ENCODE measurements at regions not wholly inside any gene's neighbourhood (a gene's known extent, or its start where the extent isn't known, plus 50 kb on each side); places are given as distances from the start of the nearest gene placed in this dataset.

GRCh38 chr4:11328401-11328800 lies 100.3 kb downstream of the HS3ST1 start:
- H3K4me1 ChIP-seq (ENCODE audit: insufficient read depth, low read length, poor library complexity, severe bottlenecking) = no peaks in the 10 kb centered on the region
- DNase-seq (ENCODE audit: low spot score) = no peak
- no peaks in the 10 kb centered on the region for H3K36me3 ChIP-seq (ENCODE audit: insufficient read depth, low read length, poor library complexity, severe bottlenecking)
- TF ChIP-seq EZH2 (IDR thresholded peaks at IDR 0.05; ENCODE audit: borderline replicate concordance, low read depth, low read length, poor library complexity, severe bottlenecking) = no peak
- no peak overlapping the region for H3K4me3 ChIP-seq (ENCODE audit: low read depth, low read length, poor library complexity, severe bottlenecking)
- CTCF ChIA-PET = no interaction called here
- H3K27ac ChIP-seq (ENCODE audit: low read depth, low read length, poor library complexity, severe bottlenecking) = no peak overlapping the region
- intact Hi-C loops (cut with micrococcal nuclease; ENCODE audit: unreplicated experiment) = no loop called here
- peaks cover 43% of the 10 kb centered on the region for H3K9me3 ChIP-seq (ENCODE audit: low read depth, low read length, poor library complexity, severe bottlenecking)
- POLR2A ChIA-PET (ENCODE audit: low non-redundant PET) = no interaction called here
- BruUV-seq (replicated peaks) = no TSS peak
- H3K27me3 ChIP-seq (replicated peaks; ENCODE audit: insufficient read depth, low read depth, low read length, poor library complexity) = no peaks in the 10 kb centered on the region

- no peak for TF ChIP-seq EZH2 (IDR thresholded peaks at IDR 0.05; ENCODE audit: borderline replicate concordance, low read depth, low read length, poor library complexity, severe bottlenecking)
- TF ChIP-seq, protein P1, sequence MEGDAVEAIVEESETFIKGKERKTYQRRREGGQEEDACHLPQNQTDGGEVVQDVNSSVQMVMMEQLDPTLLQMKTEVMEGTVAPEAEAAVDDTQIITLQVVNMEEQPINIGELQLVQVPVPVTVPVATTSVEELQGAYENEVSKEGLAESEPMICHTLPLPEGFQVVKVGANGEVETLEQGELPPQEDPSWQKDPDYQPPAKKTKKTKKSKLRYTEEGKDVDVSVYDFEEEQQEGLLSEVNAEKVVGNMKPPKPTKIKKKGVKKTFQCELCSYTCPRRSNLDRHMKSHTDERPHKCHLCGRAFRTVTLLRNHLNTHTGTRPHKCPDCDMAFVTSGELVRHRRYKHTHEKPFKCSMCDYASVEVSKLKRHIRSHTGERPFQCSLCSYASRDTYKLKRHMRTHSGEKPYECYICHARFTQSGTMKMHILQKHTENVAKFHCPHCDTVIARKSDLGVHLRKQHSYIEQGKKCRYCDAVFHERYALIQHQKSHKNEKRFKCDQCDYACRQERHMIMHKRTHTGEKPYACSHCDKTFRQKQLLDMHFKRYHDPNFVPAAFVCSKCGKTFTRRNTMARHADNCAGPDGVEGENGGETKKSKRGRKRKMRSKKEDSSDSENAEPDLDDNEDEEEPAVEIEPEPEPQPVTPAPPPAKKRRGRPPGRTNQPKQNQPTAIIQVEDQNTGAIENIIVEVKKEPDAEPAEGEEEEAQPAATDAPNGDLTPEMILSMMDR (conservative IDR thresholded peaks at IDR 0.05; ENCODE audit: low read depth, low read length) = no peak
- Histone ChIP-seq H3K9me3 (ENCODE audit: low read depth, low read length, poor library complexity, severe bottlenecking) (peaks cover 47% of the 10 kb centered on the region), H3K4me1 (ENCODE audit: insufficient read depth, low read length, poor library complexity, severe bottlenecking) (no peaks in the 10 kb centered on the region), H3K27me3 (replicated peaks; ENCODE audit: insufficient read depth, low read depth, low read length, poor library complexity) (no peaks in the 10 kb centered on the region), H3K27ac (ENCODE audit: low read depth, low read length, poor library complexity, severe bottlenecking) (no peak overlapping the region), H3K4me3 (ENCODE audit: low read depth, low read length, poor library complexity, severe bottlenecking) (no peak overlapping the region), H3K36me3 (ENCODE audit: insufficient read depth, low read length, poor library complexity, severe bottlenecking) (no peaks in the 10 kb centered on the region)
- POLR2A ChIA-PET (ENCODE audit: low non-redundant PET) = no interaction called here
- CTCF ChIA-PET = no interaction called here
- no peak for DNase-seq (ENCODE audit: low spot score)
- intact Hi-C loops (cut with micrococcal nuclease; ENCODE audit: unreplicated experiment) = no loop called here
- BruUV-seq (replicated peaks) = no TSS peak
Measured at GRCh38 chr4:11326021-11326420, 102.7 kb downstream of the HS3ST1 start.

DNA sequence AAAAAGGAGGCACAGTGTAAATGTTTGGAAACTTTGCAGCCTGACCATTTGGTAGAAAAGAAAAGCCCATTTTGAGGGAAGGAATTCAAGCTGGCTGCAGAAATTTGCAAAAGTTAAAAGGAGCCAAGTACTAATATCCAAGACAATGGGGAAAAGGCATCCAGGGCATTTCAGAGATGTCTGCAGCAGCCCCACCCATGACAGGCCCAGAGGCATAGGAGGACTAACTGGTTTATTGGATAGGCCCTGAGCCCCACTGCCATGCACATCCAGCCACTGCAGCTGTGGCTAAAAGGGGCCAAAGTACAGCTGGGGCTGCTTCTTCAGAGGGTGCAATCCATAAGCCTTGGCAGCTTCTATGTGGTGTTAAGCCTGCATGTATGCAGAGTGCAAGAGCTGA lies 104.9 kb downstream of the HS3ST1 start:
- no peak for DNase-seq (ENCODE audit: low spot score)
- CTCF ChIA-PET = no interaction called here
- intact Hi-C loops (cut with micrococcal nuclease; ENCODE audit: unreplicated experiment) = no loop called here

More for the DNA sequence above, 104.9 kb downstream of the HS3ST1 start:
- TF ChIP-seq, protein P1 (conservative IDR thresholded peaks at IDR 0.05; ENCODE audit: low read depth, low read length) = no peak
- no peak for TF ChIP-seq EZH2 (IDR thresholded peaks at IDR 0.05; ENCODE audit: borderline replicate concordance, low read depth, low read length, poor library complexity, severe bottlenecking)
- POLR2A ChIA-PET (ENCODE audit: low non-redundant PET) = no interaction called here
- H3K27ac ChIP-seq (ENCODE audit: low read depth, low read length, poor library complexity, severe bottlenecking) = no peak overlapping the region
- BruUV-seq (replicated peaks) = no TSS peak
- H3K4me1 ChIP-seq (ENCODE audit: insufficient read depth, low read length, poor library complexity, severe bottlenecking) = no peaks in the 10 kb centered on the region
- H3K36me3 ChIP-seq (ENCODE audit: insufficient read depth, low read length, poor library complexity, severe bottlenecking) = no peaks in the 10 kb centered on the region
- no peaks in the 10 kb centered on the region for H3K27me3 ChIP-seq (replicated peaks; ENCODE audit: insufficient read depth, low read depth, low read length, poor library complexity)
- H3K9me3 ChIP-seq (ENCODE audit: low read depth, low read length, poor library complexity, severe bottlenecking) = peaks cover 43% of the 10 kb centered on the region
- H3K4me3 ChIP-seq (ENCODE audit: low read depth, low read length, poor library complexity, severe bottlenecking) = no peak overlapping the region

Data from A673 (cell line).